Breast epithelium (tissue), 4 donors: ENCODE measurements at regions not wholly inside any gene's neighbourhood (a gene's known extent, or its start where the extent isn't known, plus 50 kb on each side); places are given as distances from the start of the nearest gene placed in this dataset.
A peak's percentile ranks its signal among the peaks of the same experiment; 100 is the strongest.

ENCODE experiments used
- DNase-seq, 2 donors: peaks; one replicate each; pipeline ENCODE4 v3.0.0-alpha.2; 2019; ENCODE audit warnings: low spot score in 2 of 2
- H3K27ac ChIP-seq, 2 donors: fragments of 200-600 bp; sonication (generic) in 1 of 2; one replicate each; pipeline ENCODE4 v1.5.1; 2016 to 2019; ENCODE audit warnings: mild to moderate bottlenecking in 1 of 2
- H3K27me3 ChIP-seq, 2 donors: fragments of 200-600 bp; sonication (generic) in 1 of 2; one replicate each; pipeline versions ENCODE4 v1.5.1 to v1.6.0; 2017 to 2019; ENCODE audit warnings: control low read depth in 1 of 2, mild to moderate bottlenecking in 1 of 2
- H3K36me3 ChIP-seq: fragments of 200-600 bp; one replicate; pipeline ENCODE4 v1.5.1; 2019
- H3K4me1 ChIP-seq, 2 donors: fragments of 200-600 bp; sonication (generic); one replicate each; pipeline ENCODE4 v1.5.1; 2016 to 2019; ENCODE audit warnings: control low read depth in 1 of 2
- H3K4me3 ChIP-seq, 3 donors: fragments of 200-600 bp; sonication (generic); 1 replicate in 2 of 3; 2 replicates in 1 of 3; pipeline ENCODE4 v1.5.1; 2016 to 2019; ENCODE audit warnings: mild to moderate bottlenecking in 3 of 3, moderate library complexity in 2 of 3
- H3K9me3 ChIP-seq, 2 donors: fragments of 200-600 bp; sonication (generic) in 1 of 2; one replicate each; pipeline ENCODE4 v1.5.1; 2016 to 2019; ENCODE audit warnings: control low read depth in 1 of 2
- CTCF ChIP-seq, 3 donors: fragments of 450-650 bp; IDR thresholded peaks; one replicate each; pipeline ENCODE4 v1.5.1; 2016 to 2017; ENCODE audit warnings: antibody characterized with exemption in 3 of 3, mild to moderate bottlenecking in 3 of 3, moderate library complexity in 3 of 3
- POLR2A ChIP-seq: fragments of 450-650 bp; IDR thresholded peaks from one replicate; pipeline ENCODE4 v1.6.1; 2016; ENCODE audit warnings: antibody characterized with exemption, mild to moderate bottlenecking, moderate library complexity
- POLR2AphosphoS5 ChIP-seq, 3 donors: sonication (generic); formaldehyde crosslinking; IDR thresholded peaks; one replicate each; pipeline ENCODE4 v1.6.1; 2017; ENCODE audit warnings: antibody characterized with exemption in 3 of 3
- intact Hi-C: fragments of 100-400 bp; cut with DNase I; formaldehyde crosslinking; loops from one replicate; pipeline ENCODE4 v1.15.1; 2023; ENCODE audit warnings: low total_unique reads

DNA sequence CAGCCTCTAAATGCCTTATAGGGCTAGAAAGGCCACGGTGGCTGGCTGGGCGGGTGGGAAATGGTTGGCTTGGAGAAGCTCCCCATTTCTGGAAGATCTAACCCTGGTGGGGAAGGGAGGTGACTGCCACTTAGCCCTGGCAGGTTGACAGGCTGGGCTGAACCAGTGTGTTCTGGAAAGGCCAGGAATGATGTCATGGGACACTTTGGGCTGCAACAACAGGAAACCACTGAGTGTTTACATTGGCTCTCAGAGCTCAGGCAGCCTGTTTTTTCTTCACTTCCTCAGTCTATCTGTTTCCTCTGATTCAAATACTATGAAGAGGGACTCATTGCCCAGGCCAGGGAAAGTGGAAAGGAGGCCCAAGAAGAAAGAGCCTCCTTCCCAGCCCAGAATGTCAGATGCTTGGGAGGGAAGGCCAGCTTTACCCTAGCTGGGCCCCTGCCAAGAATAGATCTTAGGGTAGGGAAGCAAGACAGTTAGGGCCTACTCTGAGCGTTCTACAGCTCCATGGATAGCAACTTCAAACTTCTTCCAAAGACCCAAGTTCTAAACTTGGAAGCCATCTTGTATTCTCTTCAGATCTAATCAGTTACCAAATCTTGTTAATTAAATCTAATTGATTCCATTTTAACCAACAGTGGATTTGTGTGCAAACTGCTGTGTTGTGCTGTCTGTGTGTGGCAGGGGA is 65.8 kb upstream of the MSN start:
- intact Hi-C loops, result no loop called here
- H3K27ac ChIP-seq, result peak overlapping the region; percentile 83 to 92
- DNase-seq, result peak in 1 of 2 donors; percentile 77

DNA sequence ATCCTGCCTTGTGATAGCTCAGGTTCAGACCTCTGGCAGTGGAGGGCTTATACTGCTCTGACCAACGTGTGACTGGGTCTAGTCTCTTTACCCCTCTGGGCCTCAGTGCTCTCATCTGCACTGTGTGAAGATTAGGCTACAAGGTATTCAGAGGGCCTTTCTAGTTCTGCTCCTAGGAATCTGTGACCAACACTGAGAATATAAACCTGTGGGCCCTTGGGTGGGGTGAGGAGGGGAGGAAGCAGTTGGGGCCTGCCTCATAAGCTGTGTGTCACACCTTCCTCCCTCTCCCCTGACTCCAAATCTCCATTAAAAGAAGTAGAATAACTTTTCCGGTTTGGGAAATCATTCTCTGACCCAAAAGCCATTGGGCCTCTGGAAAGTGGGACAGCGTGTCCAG is 66.3 kb upstream of the MSN start:
- Histone ChIP-seq H3K36me3 (no peaks in the 10 kb centered on the region), H3K4me1 (peaks cover 0 to 7% of the 10 kb centered on the region in 2 donors), H3K4me3 (peak overlapping the region in 1 of 3 donors; percentile 11), H3K27ac (peak overlapping the region; percentile 83 to 92), H3K27me3 (peaks cover 0 to 14% of the 10 kb centered on the region in 2 donors), H3K9me3 (no peaks in the 10 kb centered on the region)
- DNase-seq, result no peak
- intact Hi-C loops, result no loop called here
- TF ChIP-seq CTCF (IDR thresholded peaks at IDR 0.05), result no peak
- TF ChIP-seq POLR2AphosphoS5 (IDR thresholded peaks at IDR 0.05), result no peak
- TF ChIP-seq POLR2A, result no peak

More for the DNA sequence above, 65.8 kb upstream of the MSN start:
- Histone ChIP-seq H3K27me3 (peaks cover 0 to 14% of the 10 kb centered on the region in 2 donors), H3K4me3 (peak overlapping the region in 1 of 3 donors; percentile 11), H3K9me3 (no peaks in the 10 kb centered on the region), H3K36me3 (no peaks in the 10 kb centered on the region), H3K4me1 (peaks cover 0 to 7% of the 10 kb centered on the region in 2 donors)
- TF ChIP-seq POLR2AphosphoS5 (IDR thresholded peaks at IDR 0.05) (peak; percentile 65 to 68 (median 67)), CTCF (IDR thresholded peaks at IDR 0.05) (peak in 2 of 3 donors; percentile 31 to 43), POLR2A (no peak)

DNA sequence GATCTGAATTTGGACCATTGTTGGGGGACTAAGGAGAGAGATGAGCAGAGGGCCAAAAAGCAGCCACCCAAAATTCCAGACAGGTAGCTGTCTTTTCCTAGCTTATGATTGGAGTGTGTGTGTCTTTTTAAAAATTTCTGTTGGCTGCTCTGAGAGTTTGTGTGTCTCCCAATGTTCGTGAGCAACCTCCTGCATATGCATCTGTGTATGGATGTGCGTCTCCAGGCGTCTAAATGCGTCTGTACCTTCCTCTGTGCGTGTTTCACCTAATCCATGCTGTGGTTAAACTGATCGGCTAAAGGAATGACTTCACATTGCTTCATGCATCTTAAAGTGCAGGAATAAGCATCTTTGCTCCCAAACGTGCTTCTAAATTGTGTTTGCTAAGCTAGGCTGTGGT is 65.5 kb upstream of the LAS1L start:
- TF ChIP-seq POLR2A (no peak), CTCF (IDR thresholded peaks at IDR 0.05) (no peak), POLR2AphosphoS5 (IDR thresholded peaks at IDR 0.05) (no peak)

DNA sequence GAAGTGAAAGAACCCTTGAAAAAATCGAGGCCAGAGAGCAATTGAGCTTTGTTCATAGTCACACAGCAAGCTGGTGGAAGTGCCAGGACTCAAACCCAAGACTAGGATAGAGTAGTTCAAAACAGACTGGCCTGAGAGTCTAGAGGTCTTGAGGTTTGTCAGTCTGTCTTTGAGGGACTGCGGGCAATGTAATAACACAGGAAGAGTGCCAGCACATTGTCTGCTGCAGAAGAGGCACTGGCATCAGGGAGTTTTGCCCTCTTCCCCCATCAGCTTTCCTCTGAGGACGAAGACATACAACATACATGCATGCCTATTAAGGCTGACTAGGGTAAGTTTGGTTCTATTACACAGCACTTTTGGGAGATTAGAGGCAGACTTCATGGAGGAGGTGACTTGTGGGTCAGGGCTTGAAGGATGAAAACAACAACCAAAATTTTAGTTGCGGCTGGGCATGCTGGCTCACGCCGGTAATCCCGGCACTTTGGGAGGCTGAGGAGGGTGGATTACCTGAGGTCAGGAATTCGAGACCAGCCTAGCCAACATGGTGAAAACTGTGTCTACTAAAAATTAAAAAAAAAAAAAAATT is 64.1 kb upstream of the LAS1L start:
- TF ChIP-seq POLR2AphosphoS5 (IDR thresholded peaks at IDR 0.05), result no peak
- TF ChIP-seq POLR2A, result no peak
- TF ChIP-seq CTCF (IDR thresholded peaks at IDR 0.05), result no peak
- DNase-seq, result no peak
- Histone ChIP-seq H3K36me3 (no peaks in the 10 kb centered on the region), H3K27ac (no peak overlapping the region), H3K27me3 (peaks cover 0 to 21% of the 10 kb centered on the region in 2 donors), H3K9me3 (no peaks in the 10 kb centered on the region), H3K4me3 (no peak overlapping the region), H3K4me1 (peaks cover 0 to 7% of the 10 kb centered on the region in 2 donors)
- intact Hi-C loops, result no loop called here

More for the DNA sequence above, 65.5 kb upstream of the LAS1L start:
- no peak for DNase-seq
- Histone ChIP-seq H3K4me1 (peaks cover 0 to 7% of the 10 kb centered on the region in 2 donors), H3K27me3 (peaks cover 0 to 8% of the 10 kb centered on the region in 2 donors), H3K4me3 (no peak overlapping the region), H3K9me3 (no peaks in the 10 kb centered on the region), H3K36me3 (no peaks in the 10 kb centered on the region), H3K27ac (peak overlapping the region in 1 of 2 donors; percentile 92)
- intact Hi-C loops, result no loop called here
